ENCODE measurements at regions not wholly inside any gene's neighbourhood (a gene's known extent, or its start where the extent isn't known, plus 50 kb on each side); places are given as distances from the start of the nearest gene placed in this dataset.
A peak's percentile ranks its signal among the peaks of the same experiment; 100 is the strongest.
"Not testable (repeated sequence)": the region's sequence is repeated elsewhere in the genome, so short reads cannot be mapped to it uniquely, and the experiment has no call there.

DNA sequence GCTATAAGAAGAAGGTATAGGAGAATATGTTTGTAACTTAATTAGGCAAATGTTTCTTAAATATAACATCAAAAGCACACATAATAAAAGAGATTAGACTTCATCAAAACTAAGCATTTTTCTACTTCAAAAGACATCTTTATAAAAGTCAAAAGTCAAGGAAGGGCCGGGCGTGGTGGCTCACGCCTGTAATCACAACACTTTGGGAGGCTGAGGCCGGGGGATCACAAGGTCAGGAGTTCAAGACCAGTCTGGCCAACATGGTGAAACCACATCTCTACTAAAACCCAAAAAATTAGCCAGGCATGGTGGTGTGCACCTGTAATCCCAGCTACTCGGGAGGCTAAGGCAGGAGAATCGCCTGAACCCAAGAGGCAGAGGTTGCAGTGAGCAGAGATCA lies 951.0 kb upstream of the C9orf72 start:
- DNase-seq = not testable (repeated sequence)

- DNase-seq = no peak
Observed at GRCh38 chr9:28528049-28528448, 954.8 kb upstream of the C9orf72 start.

DNA sequence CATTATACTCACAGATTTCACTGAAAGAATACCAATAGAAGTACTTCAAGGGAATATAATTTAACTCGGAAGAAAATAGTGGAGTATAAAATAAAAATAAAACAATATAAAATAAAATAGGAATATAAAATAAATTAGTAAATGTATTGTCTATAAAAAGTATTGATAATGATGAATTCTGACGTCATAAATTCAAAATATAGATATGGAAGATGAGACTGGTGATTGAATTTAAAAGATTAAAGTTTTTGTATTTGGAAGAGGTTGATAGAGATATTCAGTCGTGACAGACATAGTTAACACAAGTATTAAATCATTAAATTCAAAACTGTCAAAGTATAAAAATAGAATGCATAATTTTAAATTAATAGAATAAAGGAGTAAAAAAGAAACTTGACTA lies 964.9 kb upstream of the C9orf72 start:
- no peak for DNase-seq

DNA sequence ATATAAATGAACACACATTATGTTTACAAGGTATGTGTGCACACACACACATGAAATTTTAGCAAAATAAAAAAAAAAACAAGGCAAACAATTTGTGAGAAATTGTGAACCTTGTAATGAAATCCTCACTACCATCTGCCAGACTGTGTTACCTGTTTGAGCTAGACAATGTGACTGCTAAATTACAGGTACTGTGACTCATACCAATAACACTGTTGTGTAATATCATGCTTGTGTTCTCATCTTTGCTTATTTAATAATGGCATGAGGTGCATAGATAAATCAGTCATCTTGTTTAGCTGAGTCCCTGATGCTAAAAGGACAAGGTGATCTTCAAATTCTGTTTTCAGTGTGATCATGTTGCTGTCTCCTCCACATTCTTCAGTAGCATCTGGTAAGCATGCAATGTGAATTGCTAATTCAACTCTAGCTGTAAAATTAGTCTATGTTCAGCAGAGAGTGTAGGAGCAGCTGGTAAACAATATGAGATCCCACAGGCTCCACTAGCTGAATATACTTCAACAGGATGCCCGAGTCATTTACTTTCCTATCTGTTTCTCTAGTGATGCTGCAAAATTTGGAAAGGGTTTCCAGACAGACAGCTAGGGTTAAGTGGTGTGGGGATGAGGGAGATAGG lies 966.3 kb upstream of the C9orf72 start:
- no peak for DNase-seq

GRCh38 chr9:28542928-28543327 lies 969.6 kb upstream of the C9orf72 start:
- no peak for DNase-seq

DNA sequence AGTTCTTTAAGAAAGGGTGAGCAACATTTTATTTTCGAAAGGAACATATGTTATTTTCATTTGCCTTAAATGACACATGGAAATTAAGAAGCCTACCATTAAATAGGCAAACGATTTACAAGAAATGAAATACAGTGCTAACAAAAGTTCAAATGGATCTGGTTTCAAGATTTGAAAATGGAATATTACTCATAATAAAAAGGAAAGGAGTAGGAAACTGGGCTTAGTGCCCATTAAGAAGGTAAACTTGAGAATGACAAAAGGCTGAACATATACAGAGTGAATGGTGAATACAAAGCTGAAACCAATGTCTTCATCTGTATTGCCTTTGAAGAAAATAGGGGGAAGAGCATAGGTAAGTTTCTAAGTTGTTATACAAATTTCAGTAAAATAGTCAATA lies 974.2 kb upstream of the C9orf72 start:
- DNase-seq = no peak

DNA sequence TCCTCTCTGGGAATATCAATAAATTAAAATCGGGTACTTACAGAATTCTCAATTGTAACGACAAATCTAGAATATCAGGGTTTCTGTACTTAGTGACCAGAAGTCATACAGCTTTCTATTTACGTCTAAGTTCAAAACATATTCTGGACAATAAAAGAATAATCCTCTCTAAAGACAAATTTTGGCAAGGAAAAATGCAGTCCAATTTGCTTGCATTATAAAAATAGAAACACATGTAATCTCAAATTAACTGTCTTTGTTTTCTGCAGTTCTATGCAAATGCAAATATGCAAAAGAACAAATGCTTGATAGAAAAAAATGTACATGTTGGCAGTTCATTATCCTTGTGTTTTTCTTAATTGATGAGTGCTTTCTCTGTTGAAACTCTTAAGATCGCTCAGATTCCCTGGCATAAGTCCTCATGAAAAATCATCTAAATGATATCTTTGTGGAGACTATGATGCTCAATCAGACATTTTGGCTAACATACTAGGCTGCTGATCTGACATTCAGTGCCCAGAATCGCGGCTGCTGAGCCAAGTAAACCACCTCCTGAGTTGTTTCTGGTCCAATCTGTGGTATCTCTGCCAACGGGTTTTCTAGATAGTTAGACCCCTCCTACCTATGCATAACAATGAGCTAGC lies 990.1 kb upstream of the C9orf72 start:
- DNase-seq = no peak

DNA sequence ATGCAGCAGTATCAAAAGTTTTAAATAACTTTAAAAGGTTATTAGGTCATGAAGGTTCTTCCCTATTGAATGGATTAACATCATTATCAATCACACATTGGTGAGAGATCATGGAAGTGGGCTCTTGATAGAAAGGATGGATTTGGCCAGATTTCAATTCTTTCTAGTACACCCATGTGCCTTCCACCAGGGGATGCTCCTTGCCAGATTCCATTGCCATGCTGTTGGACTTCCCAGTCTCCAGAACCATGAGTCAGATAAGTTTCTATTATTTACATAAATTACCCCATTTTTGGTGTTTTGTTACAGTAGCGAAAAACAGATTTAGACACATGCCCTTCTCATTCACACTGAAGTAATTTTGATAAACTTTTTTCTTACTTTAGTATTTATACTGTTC lies 1010.6 kb upstream of the C9orf72 start:
- DNase-seq = no peak

GRCh38 chr9:28584542-28584941 lies 1011.3 kb upstream of the C9orf72 start:
- no peak for DNase-seq

GRCh38 chr9:28587052-28587451 lies 1013.8 kb upstream of the C9orf72 start:
- DNase-seq = no peak

DNA sequence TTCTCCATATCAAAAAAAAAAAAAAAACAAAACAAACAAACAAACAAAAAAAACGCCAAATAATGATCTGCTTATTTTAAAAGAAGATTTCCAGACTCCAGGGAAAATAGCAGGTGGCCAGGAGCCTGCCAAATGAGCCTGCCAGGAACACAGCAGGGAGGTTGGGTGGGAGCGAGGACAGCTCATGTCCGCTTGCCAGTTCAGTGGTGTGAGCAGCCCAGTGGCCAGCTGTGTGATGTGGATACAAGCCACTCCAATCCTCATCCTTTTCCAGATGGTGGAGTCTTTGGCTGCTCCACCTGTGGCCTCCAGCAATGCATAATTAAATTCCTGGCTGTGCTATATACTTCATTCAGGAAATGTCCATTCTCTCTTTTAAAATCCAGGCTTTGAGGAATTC lies 1025.1 kb upstream of the C9orf72 start:
- DNase-seq = no peak

GRCh38 chr9:28600226-28600625 lies 1026.9 kb upstream of the C9orf72 start:
- no peak for DNase-seq

DNA sequence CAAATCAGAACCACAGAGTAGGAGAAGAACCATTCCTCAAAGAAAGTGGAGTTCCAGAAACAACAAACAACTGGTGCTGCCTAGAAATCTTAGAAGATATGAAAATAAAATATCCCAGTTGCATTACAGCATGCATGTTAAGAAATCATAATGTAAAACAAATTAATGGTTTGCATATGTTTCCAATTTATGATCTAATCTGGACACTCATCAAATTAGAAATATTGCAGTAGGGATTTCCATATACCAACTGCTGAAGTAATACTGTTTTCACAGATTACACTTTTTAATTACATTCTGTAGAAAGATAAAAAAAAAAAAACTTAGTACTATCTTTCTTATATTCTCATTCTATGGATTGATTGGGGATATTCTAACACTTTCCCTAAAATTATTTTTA lies 1034.6 kb upstream of the C9orf72 start:
- DNase-seq = no peak

- DNase-seq = no peak
Observed at GRCh38 chr9:28610339-28610738, 1037.1 kb upstream of the C9orf72 start.

- no peak for DNase-seq
Observed at GRCh38 chr9:28616310-28616709, 1043.0 kb upstream of the C9orf72 start.

DNA sequence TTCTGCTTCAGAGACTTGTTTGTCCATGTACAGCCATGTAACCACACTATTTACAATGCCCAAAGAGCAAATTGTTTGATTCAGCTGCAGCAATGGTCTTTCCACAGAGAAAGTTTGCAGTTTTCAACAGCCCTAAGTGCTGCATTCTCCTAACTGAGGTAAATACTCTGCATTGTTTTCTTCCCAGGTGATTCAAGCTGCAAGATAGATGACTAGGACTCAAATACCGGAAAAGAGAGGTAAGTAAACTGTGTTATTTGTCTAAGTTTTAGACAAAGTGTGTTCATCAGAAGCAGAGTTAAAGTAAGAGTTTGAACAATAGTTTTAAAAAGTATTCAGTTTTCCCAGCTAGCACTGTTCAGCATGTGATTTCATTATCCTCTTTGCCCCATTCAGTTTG lies 1046.7 kb upstream of the C9orf72 start:
- no peak for DNase-seq

- no peak for DNase-seq
Observed at GRCh38 chr9:28620661-28621060, 1047.4 kb upstream of the C9orf72 start.

GRCh38 chr9:28624771-28625170 lies 1051.5 kb upstream of the C9orf72 start:
- no peak for DNase-seq

- no peak for DNase-seq
Observed at GRCh38 chr9:28628031-28628430, 1054.8 kb upstream of the C9orf72 start.

DNA sequence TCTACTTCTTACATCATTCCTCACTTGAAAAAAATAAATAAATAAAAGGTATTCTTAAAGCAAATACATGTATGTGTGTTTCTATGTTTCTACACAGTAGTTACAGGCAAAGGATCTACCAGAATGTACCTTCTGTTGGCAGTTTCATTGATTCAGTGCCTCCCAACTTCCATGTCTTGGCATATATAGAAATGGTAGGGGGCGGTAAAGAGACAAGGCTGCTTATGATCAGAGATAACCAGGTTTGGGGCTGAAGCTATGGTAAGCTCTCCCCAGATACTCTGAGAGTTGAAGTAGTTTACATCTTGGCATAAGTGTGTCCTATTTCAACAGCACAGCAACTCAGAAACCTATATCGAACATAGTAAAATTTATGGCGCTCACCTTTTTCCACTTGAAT lies 1075.4 kb upstream of the C9orf72 start:
- peak; percentile 3 for DNase-seq

- no peak for DNase-seq
Observed at GRCh38 chr9:28650327-28650726, 1077.0 kb upstream of the C9orf72 start.

GRCh38 chr9:28651050-28651722 lies 1077.9 kb upstream of the C9orf72 start:
- DNase-seq = no peak

DNA sequence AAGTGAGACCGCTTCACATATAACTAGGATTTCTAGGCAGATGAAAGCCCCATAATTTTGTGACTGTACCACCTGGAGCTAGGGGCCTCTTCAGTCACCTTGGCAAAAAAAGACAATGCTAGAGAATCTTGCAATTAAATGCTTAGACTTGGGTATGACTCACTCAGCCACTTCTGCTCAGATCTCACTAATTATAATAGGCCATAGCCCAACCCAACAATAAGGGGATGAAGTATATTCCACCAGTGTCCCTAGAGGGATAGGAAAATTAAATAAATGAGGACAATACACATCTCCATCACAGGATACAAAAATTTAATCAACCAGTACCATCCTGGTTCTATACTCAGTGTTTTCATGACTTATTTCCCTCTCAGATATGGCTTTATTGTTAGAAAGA lies 1079.9 kb upstream of the C9orf72 start:
- no peak for DNase-seq

- no peak for DNase-seq
Observed at GRCh38 chr9:28656727-28657126, 1083.4 kb upstream of the C9orf72 start.

DNA sequence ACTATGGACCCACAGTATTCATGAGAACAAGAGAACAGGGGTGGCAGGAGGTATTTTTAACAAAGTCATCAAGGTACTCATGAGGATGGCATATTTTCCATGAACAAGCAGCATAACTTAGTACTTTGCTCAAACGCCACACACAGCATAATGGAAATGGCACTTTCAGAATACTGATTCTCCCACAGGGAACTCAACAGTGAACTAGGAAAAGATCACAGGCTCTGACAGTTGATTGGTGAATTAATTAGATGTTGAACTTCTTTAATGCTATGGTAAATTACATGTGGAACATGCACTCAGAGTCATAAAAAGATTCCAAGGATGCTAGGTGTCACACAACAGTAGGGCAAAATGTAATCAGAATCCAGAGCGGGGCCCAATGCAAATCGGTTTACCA lies 1088.6 kb upstream of the C9orf72 start:
- DNase-seq = no peak
